ENCODE measurements at regions not wholly inside any gene's neighbourhood (a gene's known extent, or its start where the extent isn't known, plus 50 kb on each side); places are given as distances from the start of the nearest gene placed in this dataset.

GRCh38 chr9:1617419-1617818 lies 397.7 kb upstream of the SMARCA2 start:
- TF ChIP-seq EZH2 (IDR thresholded peaks at IDR 0.05; ENCODE audit: low read length, unreplicated experiment), result no peak
- no peak for TF ChIP-seq CTCF (conservative IDR thresholded peaks at IDR 0.05; ENCODE audit: low read depth, low read length)
